ENCODE measurements at regions not wholly inside any gene's neighbourhood (a gene's known extent, or its start where the extent isn't known, plus 50 kb on each side); places are given as distances from the start of the nearest gene placed in this dataset.

- TF ChIP-seq POLR2A (IDR thresholded peaks at IDR 0.05; ENCODE audit: low read length) (no peak), GATA1 (IDR thresholded peaks at IDR 0.05; ENCODE audit: low read depth, low read length) (no peak)
Measured at GRCh38 chr4:20087522-20087911, 164.2 kb upstream of the SLIT2 start.

All from erythroblast (primary cell).